H1 (cell line): ENCODE measurements at regions not wholly inside any gene's neighbourhood (a gene's known extent, or its start where the extent isn't known, plus 50 kb on each side); places are given as distances from the start of the nearest gene placed in this dataset.

Source experiments
- HDAC2 ChIP-seq, 2 experiments: fragments of 300-600 bp in 1 of 2; sonication (generic) in 1 of 2; IDR thresholded peaks; 2 replicates each; pipeline ENCODE4 v1.6.1; 2011 to 2012; ENCODE audit warnings: low read depth in 2 of 2, low read length in 2 of 2, mild to moderate bottlenecking in 2 of 2, moderate library complexity in 2 of 2, borderline replicate concordance in 1 of 2, inconsistent platforms in 1 of 2
- SAP30 ChIP-seq: fragments of 300-600 bp; sonication (generic); IDR thresholded peaks from 2 replicates; pipeline ENCODE4 v1.7.1; 2012; ENCODE audit warnings: low read length, moderate library complexity, mild to moderate bottlenecking, inconsistent platforms; ENCODE audit not compliant: insufficient read depth, insufficient replicate concordance
- SP1 ChIP-seq: IDR thresholded peaks from 2 replicates; pipeline ENCODE4 v1.6.1; 2011; ENCODE audit warnings: low read depth, low read length
- TF ChIP-seq, protein P1 (sequence below): IDR thresholded peaks from 2 replicates; pipeline ENCODE4 v1.6.1; 2011; ENCODE audit warnings: low read length, improper control_type of control experiment
- TF ChIP-seq, protein P2 (sequence below): IDR thresholded peaks from 2 replicates; pipeline ENCODE4 v1.6.1; 2011; ENCODE audit warnings: low read depth, mild to moderate bottlenecking, low read length; ENCODE audit not compliant: insufficient read depth

DNA sequence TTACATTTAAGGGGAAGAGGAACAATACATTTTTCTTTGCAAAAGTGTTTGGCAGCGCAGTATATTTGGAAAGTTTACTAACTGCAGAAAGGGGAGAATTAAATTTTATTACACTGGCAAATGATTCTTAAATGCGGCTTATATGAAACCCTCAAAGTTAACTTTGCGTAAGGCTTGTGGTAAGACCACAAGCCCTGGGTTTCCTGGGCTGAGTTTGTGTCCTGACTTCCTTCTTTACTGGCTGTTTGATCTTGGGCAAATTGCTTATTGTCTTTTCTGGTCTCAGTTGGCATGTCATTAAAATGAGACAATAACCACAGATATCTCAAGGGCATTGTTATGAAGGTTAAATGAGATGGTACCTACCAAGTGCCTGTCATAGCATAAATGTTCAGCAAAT, 106.8 kb downstream of the GLRX3 start (continued):
- TF ChIP-seq, protein P1, sequence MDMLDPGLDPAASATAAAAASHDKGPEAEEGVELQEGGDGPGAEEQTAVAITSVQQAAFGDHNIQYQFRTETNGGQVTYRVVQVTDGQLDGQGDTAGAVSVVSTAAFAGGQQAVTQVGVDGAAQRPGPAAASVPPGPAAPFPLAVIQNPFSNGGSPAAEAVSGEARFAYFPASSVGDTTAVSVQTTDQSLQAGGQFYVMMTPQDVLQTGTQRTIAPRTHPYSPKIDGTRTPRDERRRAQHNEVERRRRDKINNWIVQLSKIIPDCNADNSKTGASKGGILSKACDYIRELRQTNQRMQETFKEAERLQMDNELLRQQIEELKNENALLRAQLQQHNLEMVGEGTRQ = no peak
- no peak for TF ChIP-seq SP1
- no peak for TF ChIP-seq HDAC2 (IDR thresholded peaks at IDR 0.05; ENCODE audit: borderline replicate concordance in 1 of 2, low read depth in 2 of 2, low read length in 2 of 2)
- TF ChIP-seq SAP30 = no peak
- TF ChIP-seq, protein P2, sequence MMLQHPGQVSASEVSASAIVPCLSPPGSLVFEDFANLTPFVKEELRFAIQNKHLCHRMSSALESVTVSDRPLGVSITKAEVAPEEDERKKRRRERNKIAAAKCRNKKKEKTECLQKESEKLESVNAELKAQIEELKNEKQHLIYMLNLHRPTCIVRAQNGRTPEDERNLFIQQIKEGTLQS = no peak
- TF ChIP-seq, all 59 proteins: peak for 0
